ENCODE measurements at regions not wholly inside any gene's neighbourhood (a gene's known extent, or its start where the extent isn't known, plus 50 kb on each side); places are given as distances from the start of the nearest gene placed in this dataset.
"Not testable (repeated sequence)": the region's sequence is repeated elsewhere in the genome, so short reads cannot be mapped to it uniquely, and the experiment has no call there.

- no peak overlapping the region for H3K27ac ChIP-seq (ENCODE audit: insufficient read depth, low read depth, low read length)
- no peak overlapping the region for H3K4me2 ChIP-seq (ENCODE audit: insufficient read depth, low read length)
- H4K20me1 ChIP-seq (replicated peaks; ENCODE audit: control insufficient read depth, extremely low read depth, insufficient read depth, low read length): no peaks in the 10 kb centered on the region
- no peaks in the 10 kb centered on the region for H3K9me1 ChIP-seq (replicated peaks; ENCODE audit: control insufficient read depth, extremely low read depth, insufficient read depth, low read length)
- FAIRE-seq (no peak), DNase-seq (ENCODE audit: low read depth, low spot score) (no peak)
- H3K9me3 ChIP-seq (replicated peaks; ENCODE audit: control insufficient read depth, insufficient read depth, low read length): no peaks in the 10 kb centered on the region
- no TSS peak for BruUV-seq (replicated peaks)
- intact Hi-C loops (cut with micrococcal nuclease): no loop called here
- no peaks in the 10 kb centered on the region for H3K27me3 ChIP-seq (ENCODE audit: control insufficient read depth in 2 of 2, insufficient read depth in 2 of 2, low read length in 2 of 2)
- ChIA-PET CTCF (no interaction called here), POLR2A (no interaction called here)
- no peaks in the 10 kb centered on the region for H3K36me3 ChIP-seq (ENCODE audit: control insufficient read depth in 2 of 2, extremely low read depth in 1 of 2, insufficient read depth in 2 of 2, low read length in 2 of 2)
- TF ChIP-seq FOS (IDR thresholded peaks at IDR 0.05; ENCODE audit: borderline replicate concordance, insufficient read depth, low read length): no peak
- no peaks in the 10 kb centered on the region for H3K4me1 ChIP-seq (ENCODE audit: control insufficient read depth, extremely low read depth, insufficient read depth, low read length)
- dilution Hi-C loops (cut with MboI; ENCODE audit: extremely low pct_ligation_motif_present, low sequenced_read_pairs): no loop called here
- no peaks in the 10 kb centered on the region for H3K79me2 ChIP-seq (ENCODE audit: control insufficient read depth, insufficient read depth, low read length)
- H3K9ac ChIP-seq (replicated peaks; ENCODE audit: extremely low read depth, insufficient read depth, low read length): no peak overlapping the region
- no peak overlapping the region for H2AFZ ChIP-seq (ENCODE audit: low read depth, low read length)
- no peak overlapping the region for H3K4me3 ChIP-seq (replicated peaks in 1 of 3; ENCODE audit: insufficient read depth in 1 of 3, low read depth in 1 of 3, low read length in 3 of 3)
These were observed 339.3 kb upstream of the TMEFF2 start for GRCh38 chr2:192534072-192534471.

- intact Hi-C loops (cut with micrococcal nuclease); H3K4me2 ChIP-seq (ENCODE audit: insufficient read depth, low read length); H3K9me3 ChIP-seq (replicated peaks; ENCODE audit: control insufficient read depth, insufficient read depth, low read length); dilution Hi-C loops (cut with MboI; ENCODE audit: extremely low pct_ligation_motif_present, low sequenced_read_pairs); H3K27ac ChIP-seq (ENCODE audit: insufficient read depth, low read depth, low read length); DNase-seq (ENCODE audit: low read depth, low spot score); H3K9me1 ChIP-seq (replicated peaks; ENCODE audit: control insufficient read depth, extremely low read depth, insufficient read depth, low read length); H3K4me3 ChIP-seq (replicated peaks in 1 of 3; ENCODE audit: insufficient read depth in 1 of 3, low read depth in 1 of 3, low read length in 3 of 3); H2AFZ ChIP-seq (ENCODE audit: low read depth, low read length); H3K9ac ChIP-seq (replicated peaks; ENCODE audit: extremely low read depth, insufficient read depth, low read length); H4K20me1 ChIP-seq (replicated peaks; ENCODE audit: control insufficient read depth, extremely low read depth, insufficient read depth, low read length); FAIRE-seq; CTCF ChIA-PET; H3K79me2 ChIP-seq (ENCODE audit: control insufficient read depth, insufficient read depth, low read length); H3K36me3 ChIP-seq (ENCODE audit: control insufficient read depth in 2 of 2, extremely low read depth in 1 of 2, insufficient read depth in 2 of 2, low read length in 2 of 2); H3K4me1 ChIP-seq (ENCODE audit: control insufficient read depth, extremely low read depth, insufficient read depth, low read length); BruUV-seq (replicated peaks); H3K27me3 ChIP-seq (ENCODE audit: control insufficient read depth in 2 of 2, insufficient read depth in 2 of 2, low read length in 2 of 2); POLR2A ChIA-PET: not testable (repeated sequence)
These were observed 330.0 kb upstream of the TMEFF2 start for GRCh38 chr2:192524642-192525251.

- not testable (repeated sequence) for H4K20me1 ChIP-seq (replicated peaks; ENCODE audit: control insufficient read depth, extremely low read depth, insufficient read depth, low read length)
These were observed 329.5 kb upstream of the TMEFF2 start for GRCh38 chr2:192524214-192524613.

More at GRCh38 chr2:192524214-192524613, 329.5 kb upstream of the TMEFF2 start:
- BruUV-seq (replicated peaks); H3K27me3 ChIP-seq (ENCODE audit: control insufficient read depth in 2 of 2, insufficient read depth in 2 of 2, low read length in 2 of 2); CTCF ChIA-PET; H3K9me1 ChIP-seq (replicated peaks; ENCODE audit: control insufficient read depth, extremely low read depth, insufficient read depth, low read length); H3K27ac ChIP-seq (ENCODE audit: insufficient read depth, low read depth, low read length); H3K4me2 ChIP-seq (ENCODE audit: insufficient read depth, low read length); POLR2A ChIA-PET; dilution Hi-C loops (cut with MboI; ENCODE audit: extremely low pct_ligation_motif_present, low sequenced_read_pairs); H3K79me2 ChIP-seq (ENCODE audit: control insufficient read depth, insufficient read depth, low read length); H3K9ac ChIP-seq (replicated peaks; ENCODE audit: extremely low read depth, insufficient read depth, low read length); DNase-seq (ENCODE audit: low read depth, low spot score); FAIRE-seq; H2AFZ ChIP-seq (ENCODE audit: low read depth, low read length); H3K9me3 ChIP-seq (replicated peaks; ENCODE audit: control insufficient read depth, insufficient read depth, low read length); H3K4me1 ChIP-seq (ENCODE audit: control insufficient read depth, extremely low read depth, insufficient read depth, low read length); H3K4me3 ChIP-seq (replicated peaks in 1 of 3; ENCODE audit: insufficient read depth in 1 of 3, low read depth in 1 of 3, low read length in 3 of 3); H3K36me3 ChIP-seq (ENCODE audit: control insufficient read depth in 2 of 2, extremely low read depth in 1 of 2, insufficient read depth in 2 of 2, low read length in 2 of 2); intact Hi-C loops (cut with micrococcal nuclease): not testable (repeated sequence)

Measured in endothelial cell of umbilical vein (primary cell).